T-helper 1 cell treated with Interleukin-12 subunit alpha and Interleukin-12 subunit beta and Interleukin-4 antibody, amounts not matched to agents 30 μg/mL and 1 μg/mL, for 36 hours (primary cell): ENCODE measurements at regions not wholly inside any gene's neighbourhood (a gene's known extent, or its start where the extent isn't known, plus 50 kb on each side); places are given as distances from the start of the nearest gene placed in this dataset.
"Not testable (repeated sequence)": the region's sequence is repeated elsewhere in the genome, so short reads cannot be mapped to it uniquely, and the experiment has no call there.

Experiments used
- H3K27ac Mint-ChIP-seq: one replicate; pipeline ENCODE4 v1.8.0; 2021; ENCODE audit warnings: mild to moderate bottlenecking, mixed read lengths
- H3K27me3 Mint-ChIP-seq: one replicate; pipeline ENCODE4 v1.8.0; 2021; ENCODE audit warnings: low read depth, mixed read lengths
- H3K36me3 Mint-ChIP-seq: one replicate; pipeline ENCODE4 v1.8.0; 2021; ENCODE audit warnings: low read depth, mixed read lengths
- H3K4me1 Mint-ChIP-seq: one replicate; pipeline ENCODE4 v1.8.0; 2021; ENCODE audit warnings: low read depth, mixed read lengths
- H3K4me3 Mint-ChIP-seq: one replicate; pipeline ENCODE4 v1.8.0; 2021; ENCODE audit warnings: mild to moderate bottlenecking, moderate library complexity, mixed read lengths
- H3K9me3 Mint-ChIP-seq: one replicate; pipeline ENCODE4 v1.8.0; 2021; ENCODE audit warnings: mixed read lengths

- H3K9me3 Mint-ChIP-seq, H3K27ac Mint-ChIP-seq, H3K4me3 Mint-ChIP-seq, H3K36me3 Mint-ChIP-seq, H3K4me1 Mint-ChIP-seq, H3K27me3 Mint-ChIP-seq: not testable (repeated sequence)
Observed at GRCh38 chr7:65561786-65562372, 188.2 kb downstream of the ZNF92 start.

GRCh38 chr7:65562522-65562921 is 188.9 kb downstream of the ZNF92 start:
- not testable (repeated sequence) for H3K4me3 Mint-ChIP-seq, H3K36me3 Mint-ChIP-seq, H3K4me1 Mint-ChIP-seq, H3K27ac Mint-ChIP-seq, H3K27me3 Mint-ChIP-seq, H3K9me3 Mint-ChIP-seq

GRCh38 chr7:65563333-65563732 is 189.7 kb downstream of the ZNF92 start:
- not testable (repeated sequence) for H3K4me1 Mint-ChIP-seq, H3K9me3 Mint-ChIP-seq, H3K27me3 Mint-ChIP-seq, H3K36me3 Mint-ChIP-seq, H3K4me3 Mint-ChIP-seq, H3K27ac Mint-ChIP-seq

- H3K4me1 Mint-ChIP-seq, H3K27ac Mint-ChIP-seq, H3K36me3 Mint-ChIP-seq, H3K9me3 Mint-ChIP-seq, H3K27me3 Mint-ChIP-seq, H3K4me3 Mint-ChIP-seq: not testable (repeated sequence)
Observed at GRCh38 chr7:65568226-65568625, 194.6 kb downstream of the ZNF92 start.

- H3K9me3 Mint-ChIP-seq, H3K4me3 Mint-ChIP-seq, H3K4me1 Mint-ChIP-seq, H3K27ac Mint-ChIP-seq, H3K27me3 Mint-ChIP-seq, H3K36me3 Mint-ChIP-seq: not testable (repeated sequence)
Observed at GRCh38 chr7:65570990-65571389, 197.3 kb downstream of the ZNF92 start.

- H3K4me3 Mint-ChIP-seq, H3K27me3 Mint-ChIP-seq, H3K4me1 Mint-ChIP-seq, H3K27ac Mint-ChIP-seq, H3K36me3 Mint-ChIP-seq, H3K9me3 Mint-ChIP-seq: not testable (repeated sequence)
Observed at GRCh38 chr7:65572581-65572980, 198.9 kb downstream of the ZNF92 start.

- not testable (repeated sequence) for H3K27me3 Mint-ChIP-seq, H3K4me3 Mint-ChIP-seq, H3K27ac Mint-ChIP-seq, H3K36me3 Mint-ChIP-seq, H3K9me3 Mint-ChIP-seq, H3K4me1 Mint-ChIP-seq
Observed at GRCh38 chr7:65576370-65576769, 202.7 kb downstream of the ZNF92 start.

- not testable (repeated sequence) for H3K9me3 Mint-ChIP-seq, H3K4me1 Mint-ChIP-seq, H3K36me3 Mint-ChIP-seq, H3K27ac Mint-ChIP-seq, H3K27me3 Mint-ChIP-seq, H3K4me3 Mint-ChIP-seq
Observed at GRCh38 chr7:65582518-65583119, 209.0 kb downstream of the ZNF92 start.

- not testable (repeated sequence) for H3K4me3 Mint-ChIP-seq, H3K27ac Mint-ChIP-seq, H3K36me3 Mint-ChIP-seq, H3K9me3 Mint-ChIP-seq, H3K4me1 Mint-ChIP-seq, H3K27me3 Mint-ChIP-seq
Observed at GRCh38 chr7:65602495-65602894, 228.8 kb downstream of the ZNF92 start.

GRCh38 chr7:65609131-65609530 is 235.5 kb downstream of the ZNF92 start:
- Mint-ChIP-seq H3K36me3 (no peaks in the 10 kb centered on the region), H3K4me3 (no peak overlapping the region), H3K4me1 (no peaks in the 10 kb centered on the region), H3K27me3 (peaks cover 5% of the 10 kb centered on the region), H3K27ac (no peak overlapping the region), H3K9me3 (no peaks in the 10 kb centered on the region)

GRCh38 chr7:65613644-65614289 is 240.1 kb downstream of the ZNF92 start:
- H3K9me3 Mint-ChIP-seq, H3K4me3 Mint-ChIP-seq, H3K27ac Mint-ChIP-seq, H3K36me3 Mint-ChIP-seq, H3K4me1 Mint-ChIP-seq: not testable (repeated sequence)
- peaks cover 12% of the 10 kb centered on the region for H3K27me3 Mint-ChIP-seq

GRCh38 chr7:65616111-65616510 is 242.5 kb downstream of the ZNF92 start:
- H3K4me1 Mint-ChIP-seq, H3K36me3 Mint-ChIP-seq, H3K4me3 Mint-ChIP-seq, H3K27ac Mint-ChIP-seq, H3K9me3 Mint-ChIP-seq: not testable (repeated sequence)
- peaks cover 12% of the 10 kb centered on the region for H3K27me3 Mint-ChIP-seq

- not testable (repeated sequence) for H3K9me3 Mint-ChIP-seq, H3K27ac Mint-ChIP-seq, H3K4me1 Mint-ChIP-seq, H3K36me3 Mint-ChIP-seq, H3K4me3 Mint-ChIP-seq
- peaks cover 21% of the 10 kb centered on the region for H3K27me3 Mint-ChIP-seq
Observed at GRCh38 chr7:65620216-65620615, 246.6 kb downstream of the ZNF92 start.

GRCh38 chr7:65621580-65622201 is 248.0 kb downstream of the ZNF92 start:
- H3K4me3 Mint-ChIP-seq, H3K36me3 Mint-ChIP-seq, H3K9me3 Mint-ChIP-seq, H3K4me1 Mint-ChIP-seq, H3K27ac Mint-ChIP-seq: not testable (repeated sequence)
- peaks cover 21% of the 10 kb centered on the region for H3K27me3 Mint-ChIP-seq

GRCh38 chr7:65631236-65631635 is 241.6 kb upstream of the VKORC1L1 start:
- not testable (repeated sequence) for H3K4me1 Mint-ChIP-seq, H3K27ac Mint-ChIP-seq, H3K27me3 Mint-ChIP-seq, H3K9me3 Mint-ChIP-seq, H3K36me3 Mint-ChIP-seq, H3K4me3 Mint-ChIP-seq
